Astrocyte (in vitro differentiated cells and primary cell): ENCODE measurements at regions not wholly inside any gene's neighbourhood (a gene's known extent, or its start where the extent isn't known, plus 50 kb on each side); places are given as distances from the start of the nearest gene placed in this dataset.

Source experiments
- CTCF ChIP-seq: IDR thresholded peaks from 2 replicates; pipeline ENCODE4 v1.5.1; 2011; ENCODE audit warnings: low read depth, mild to moderate bottlenecking, inconsistent platforms, low read length, moderate library complexity; ENCODE audit not compliant: insufficient read depth
- EZH2 ChIP-seq: IDR thresholded peaks from 2 replicates; pipeline ENCODE4 v1.6.1; 2012; ENCODE audit warnings: mild to moderate bottlenecking, low read length, inconsistent platforms; ENCODE audit not compliant: insufficient read depth

GRCh38 chr5:124341066-124341858 is 405.2 kb downstream of the ZNF608 start:
- TF ChIP-seq CTCF (no peak), EZH2 (no peak)
